ENCODE measurements at regions not wholly inside any gene's neighbourhood (a gene's known extent, or its start where the extent isn't known, plus 50 kb on each side); places are given as distances from the start of the nearest gene placed in this dataset.

DNA sequence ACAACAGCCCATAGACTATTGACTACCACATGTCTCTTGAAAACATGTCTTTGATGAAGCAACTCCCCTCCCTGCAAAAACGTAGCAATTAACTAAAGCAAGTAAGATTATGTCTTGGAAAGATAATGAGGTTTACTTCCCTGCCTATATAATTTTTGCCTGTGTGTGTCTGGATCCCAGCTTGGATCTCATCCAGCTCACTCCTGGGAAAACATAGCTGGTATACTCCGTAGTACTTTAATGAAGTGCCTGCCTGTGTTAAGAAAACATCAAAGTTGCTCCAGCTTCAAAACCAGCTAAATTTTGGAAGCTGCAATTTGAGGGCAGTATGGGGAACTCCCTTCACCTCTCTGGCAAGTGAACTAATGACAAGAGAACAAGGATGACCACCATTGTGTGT lies 182.6 kb upstream of the C9orf72 start:
- DNase-seq: no peak

- DNase-seq: no peak
Measured at GRCh38 chr9:27756418-27756817, 183.1 kb upstream of the C9orf72 start.

DNA sequence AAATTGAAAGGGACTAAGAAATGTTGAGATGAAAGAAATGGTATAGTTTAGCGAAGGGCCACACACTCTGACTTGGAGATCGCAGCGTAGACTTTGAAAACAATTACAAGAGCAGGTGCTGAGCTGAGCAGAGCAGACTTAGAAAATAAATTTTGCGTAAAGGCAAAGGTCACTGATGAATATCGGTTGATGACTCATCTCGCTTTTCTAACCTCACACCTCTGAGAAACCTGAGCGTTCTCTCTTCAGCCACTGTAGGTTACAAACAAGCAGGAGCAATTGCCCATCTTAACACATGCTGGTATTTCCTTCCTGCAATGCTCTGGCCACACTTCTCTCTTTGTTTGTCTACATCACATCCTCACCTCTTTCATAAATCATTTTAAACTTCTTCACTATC lies 190.6 kb upstream of the C9orf72 start:
- DNase-seq: peak; percentile 75

DNA sequence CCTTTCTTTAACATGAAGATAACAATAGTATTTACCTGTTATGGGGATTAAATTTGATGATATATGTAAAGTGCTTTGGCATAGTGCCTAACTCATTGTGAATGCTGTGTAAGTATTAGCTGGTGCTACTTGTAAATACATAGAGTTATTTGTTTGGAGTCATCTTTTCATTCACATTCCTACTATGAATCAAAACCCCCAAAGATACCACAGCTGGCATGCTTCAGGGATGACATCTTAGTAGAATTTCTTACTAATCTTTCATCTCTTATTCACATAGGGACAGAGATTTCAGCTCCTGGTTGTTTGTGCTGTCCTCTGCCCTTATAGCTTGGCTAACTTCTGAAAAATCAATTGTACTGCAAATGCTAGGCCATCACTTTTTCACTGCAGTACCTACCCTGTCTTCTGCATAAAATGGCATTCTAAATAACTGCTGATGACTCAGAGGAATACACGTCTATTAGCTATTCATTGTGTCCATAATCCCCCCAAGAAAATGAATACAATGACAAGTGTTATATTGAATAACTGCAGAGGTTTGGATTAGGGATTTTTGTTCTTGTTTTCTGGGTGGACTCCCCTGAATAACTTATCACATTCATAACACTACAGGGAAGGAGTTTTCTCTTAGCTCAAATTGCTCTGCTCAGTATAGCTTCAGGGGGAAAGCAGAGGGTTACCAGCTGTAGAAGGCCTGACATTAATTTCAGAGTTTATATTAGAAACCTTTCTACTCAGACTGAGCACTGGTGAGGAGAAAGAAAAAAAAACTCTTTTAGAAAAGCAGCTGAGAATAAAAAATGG lies 192.2 kb upstream of the C9orf72 start:
- DNase-seq: peak; percentile 3

- DNase-seq: no peak
Measured at GRCh38 chr9:27766073-27766835, 193.0 kb upstream of the C9orf72 start.

DNA sequence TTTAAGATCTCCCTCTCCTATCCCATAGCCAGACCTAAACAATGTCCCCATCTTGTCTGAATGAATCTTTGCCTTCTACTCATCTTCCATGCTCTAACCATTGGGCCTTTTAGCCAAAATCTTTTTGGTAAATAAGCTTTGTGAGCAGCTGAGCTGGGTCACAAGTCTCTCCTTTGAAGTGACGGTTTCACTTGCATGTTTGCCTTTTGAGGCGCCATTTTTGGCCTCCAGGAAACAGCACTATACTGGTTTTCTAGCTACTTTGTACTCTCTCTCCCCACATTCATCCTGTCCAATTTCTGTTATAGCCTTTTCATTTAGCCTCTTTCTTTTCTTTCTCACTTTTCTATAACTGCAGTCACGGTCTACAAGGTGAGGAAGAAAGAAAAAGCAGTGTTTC lies 195.5 kb upstream of the C9orf72 start:
- peak; percentile 3 for DNase-seq

GRCh38 chr9:27770541-27770940 lies 197.3 kb upstream of the C9orf72 start:
- no peak for DNase-seq

DNA sequence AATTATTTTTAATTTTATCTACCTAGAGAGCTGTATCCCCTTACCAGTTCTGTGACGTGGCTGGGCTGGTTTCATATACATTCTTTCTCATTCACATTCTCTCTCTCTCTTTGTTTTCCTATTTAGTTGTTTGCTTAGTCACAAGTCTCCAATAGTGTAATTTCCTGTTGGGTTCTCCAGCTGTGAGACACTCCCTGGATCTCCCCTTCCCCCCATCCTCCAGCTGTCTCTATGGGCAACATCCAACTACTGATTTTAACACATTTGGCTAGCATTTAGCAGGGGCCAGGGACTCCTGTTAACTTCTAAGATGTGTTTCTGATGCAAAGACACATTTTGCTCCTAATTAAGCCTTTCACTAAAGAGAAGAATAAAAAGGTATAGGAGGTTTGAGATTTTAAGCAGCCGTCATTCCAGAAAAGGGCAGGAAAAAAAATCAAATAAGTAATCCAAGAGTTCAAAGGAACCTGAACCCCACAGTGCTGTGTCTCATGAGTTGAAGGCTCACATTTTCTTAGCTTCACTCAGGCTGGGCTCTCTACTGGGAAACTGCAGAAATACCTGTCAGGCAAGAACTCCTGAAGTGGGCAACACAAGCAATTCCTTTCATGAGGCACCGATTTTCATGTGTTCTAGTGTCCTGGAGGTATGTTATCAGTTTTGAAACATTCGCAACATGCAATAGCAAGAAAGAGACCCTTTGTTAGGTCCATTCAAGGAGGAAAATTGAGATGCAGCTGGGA lies 198.7 kb upstream of the C9orf72 start:
- DNase-seq: peak; percentile 90

GRCh38 chr9:27784847-27785713 lies 211.8 kb upstream of the C9orf72 start:
- no peak for DNase-seq

GRCh38 chr9:27785714-27786100 lies 212.4 kb upstream of the C9orf72 start:
- DNase-seq: peak; percentile 5

DNA sequence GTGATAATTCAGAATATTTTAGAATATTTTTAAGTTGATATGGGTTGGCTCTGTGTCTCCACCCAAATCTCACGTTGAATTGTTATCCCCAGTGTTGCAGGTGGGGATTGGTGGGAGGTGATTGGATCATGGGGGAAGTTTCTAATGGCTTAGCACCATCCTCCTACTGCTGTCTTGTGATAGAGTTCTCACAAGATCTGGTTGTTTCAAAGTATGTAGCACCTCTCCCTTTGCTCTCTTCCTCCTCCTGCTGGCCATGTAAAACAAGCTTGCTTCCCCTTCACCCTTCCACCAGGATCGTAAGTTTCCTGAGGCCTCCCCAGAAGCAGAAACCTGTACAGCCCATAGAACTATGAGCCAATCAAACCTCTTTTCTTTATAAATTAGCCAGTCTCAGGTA lies 214.6 kb upstream of the C9orf72 start:
- DNase-seq: peak; percentile 36

GRCh38 chr9:27791311-27791710 lies 218.0 kb upstream of the C9orf72 start:
- DNase-seq: peak; percentile 74

- no peak for DNase-seq
Measured at GRCh38 chr9:27792971-27793689, 219.8 kb upstream of the C9orf72 start.

DNA sequence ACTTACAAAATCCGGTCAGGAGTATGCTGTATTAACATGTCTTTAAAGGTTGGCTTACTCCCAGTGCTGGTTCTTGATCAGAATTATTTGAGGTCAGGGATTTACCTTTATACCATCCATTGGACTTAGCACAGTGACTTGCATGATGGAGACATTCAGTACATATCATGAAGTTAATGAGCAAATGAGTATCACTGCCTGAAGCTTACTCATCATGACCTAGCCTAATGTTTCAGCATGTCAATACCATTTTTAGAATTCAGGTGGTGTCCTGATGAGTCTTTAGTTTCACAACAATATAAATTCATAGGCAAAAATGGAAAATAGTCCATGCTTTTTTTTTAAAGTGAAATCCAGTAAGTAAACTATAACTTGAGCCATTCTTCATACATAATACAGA lies 226.0 kb upstream of the C9orf72 start:
- DNase-seq: no peak

DNA sequence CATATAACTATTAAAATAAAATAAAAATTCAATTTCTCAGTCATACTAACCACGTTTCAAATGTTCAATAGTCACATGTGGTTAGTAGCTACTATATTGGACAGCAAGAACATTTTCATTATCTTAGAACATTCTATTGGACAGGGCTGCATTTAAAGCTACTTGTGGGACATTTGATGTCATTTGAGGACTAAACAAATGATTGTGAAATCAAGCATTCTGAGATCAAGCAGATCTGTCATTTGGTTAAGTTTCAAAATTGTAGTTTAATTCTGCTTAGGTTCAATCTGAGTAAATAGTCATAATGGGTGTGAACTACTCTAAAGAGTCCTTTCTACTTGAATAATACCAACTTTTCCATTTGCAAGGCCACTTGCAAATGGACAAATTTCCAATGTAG lies 226.9 kb upstream of the C9orf72 start:
- no peak for DNase-seq

DNA sequence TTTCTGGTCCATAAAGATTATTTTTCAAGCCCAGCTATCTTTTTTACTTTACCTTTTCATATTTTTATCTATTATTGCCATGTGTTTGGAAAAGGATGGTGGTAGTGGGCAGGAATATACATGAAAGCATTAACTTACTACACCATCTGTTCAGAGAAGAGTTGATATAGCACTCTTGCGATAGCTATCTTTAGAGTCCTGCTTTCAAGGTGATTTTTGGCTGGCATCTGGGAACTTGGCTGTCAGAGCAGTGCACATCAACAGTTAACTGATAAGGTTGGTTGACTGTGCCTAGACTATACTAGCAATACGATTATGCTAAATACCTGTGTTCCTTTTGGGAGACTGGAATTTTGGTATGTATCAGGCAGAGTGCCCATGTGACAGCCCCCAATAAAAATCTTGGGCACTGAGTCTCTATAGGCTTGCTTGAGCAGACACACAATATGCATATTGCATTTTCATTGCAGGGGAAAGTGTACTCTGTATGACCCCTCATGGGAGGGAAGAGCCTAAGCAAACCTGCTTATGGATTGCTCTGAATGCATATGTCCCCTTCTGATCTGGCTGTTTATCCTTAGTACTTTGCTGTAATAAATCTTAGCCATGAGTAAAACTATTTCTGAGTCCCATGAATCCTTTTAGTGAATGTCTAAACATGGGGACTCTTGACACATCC lies 227.6 kb upstream of the C9orf72 start:
- no peak for DNase-seq

DNA sequence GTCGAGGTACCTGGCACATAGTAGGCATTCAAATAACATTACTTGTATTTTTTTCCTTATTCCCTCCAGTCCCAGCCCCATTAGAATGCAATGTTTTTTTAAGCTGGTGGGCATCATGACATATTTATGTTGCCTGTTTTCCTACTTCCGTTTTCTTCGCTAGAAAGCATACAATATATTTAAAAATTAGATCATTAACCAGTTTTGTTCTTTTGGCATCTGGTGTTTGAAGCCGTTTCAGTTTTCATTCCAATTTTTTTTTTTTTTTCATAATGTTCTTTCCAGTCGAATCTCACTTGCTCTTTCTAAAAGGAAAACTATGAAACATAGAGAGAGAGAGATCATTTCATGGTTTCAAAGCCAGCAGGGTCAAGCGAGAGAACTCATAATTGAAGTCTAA lies 228.3 kb upstream of the C9orf72 start:
- no peak for DNase-seq

DNA sequence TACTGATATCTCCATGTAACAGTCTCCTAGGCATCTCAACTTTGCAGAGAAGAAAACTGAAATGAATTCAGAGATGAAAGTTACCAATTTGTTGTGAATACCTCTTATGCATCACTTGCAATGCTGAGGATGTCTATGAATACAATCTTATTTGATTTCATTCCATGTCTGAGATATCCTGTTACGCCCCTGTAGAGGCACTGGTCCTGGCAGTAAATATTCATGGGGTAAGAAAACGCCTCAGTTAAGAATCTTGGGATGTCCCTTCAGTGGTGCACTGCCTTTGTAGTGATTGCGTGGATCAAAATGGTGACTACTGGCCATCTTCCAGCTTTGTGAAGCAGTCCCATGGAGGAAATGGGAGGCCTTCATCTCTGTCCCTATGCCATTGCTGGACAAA lies 229.1 kb upstream of the C9orf72 start:
- DNase-seq: no peak

- DNase-seq: no peak
Measured at GRCh38 chr9:27808864-27809263, 235.6 kb upstream of the C9orf72 start.

- DNase-seq: peak; percentile 33
Measured at GRCh38 chr9:27817747-27818146, 244.5 kb upstream of the C9orf72 start.

DNA sequence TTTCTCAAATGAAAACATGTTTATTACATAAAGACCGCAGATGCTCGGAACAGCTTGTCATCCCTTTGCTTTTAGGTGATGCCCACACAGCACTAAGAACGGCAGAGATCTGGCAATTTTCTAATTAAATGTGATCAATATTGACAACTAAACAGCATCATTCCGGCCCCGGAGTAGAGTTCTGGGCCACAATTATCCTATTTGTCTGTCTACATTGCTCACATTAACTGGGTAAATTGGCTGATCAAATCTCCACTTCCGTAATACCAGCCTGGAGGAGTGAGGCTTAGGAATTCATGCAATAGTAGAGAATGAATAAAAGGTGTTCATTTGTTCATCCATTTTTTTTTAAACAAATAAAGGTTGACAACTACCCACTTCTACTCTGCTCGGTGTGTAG lies 245.1 kb upstream of the C9orf72 start:
- no peak for DNase-seq
